HCT116 (cell line): ENCODE measurements at regions not wholly inside any gene's neighbourhood (a gene's known extent, or its start where the extent isn't known, plus 50 kb on each side); places are given as distances from the start of the nearest gene placed in this dataset.

Experiments
- ATAC-seq: fragments of 200-7000 bp; cut with Tn5 transposase; 2 replicates; pipeline ENCODE4 v1.9.1; 2020; ENCODE audit warnings: mild to moderate bottlenecking, moderate library complexity
- BruUV-seq: library from RNA; stranded (reverse); fragments of 400-500 nt; replicated peaks from 2 replicates; lab custom pipeline; 2021; lab: Mats Ljungman, UMichigan
- CTCF ChIA-PET: fragments of 300-600 bp; sonication (Branson Sonifier 250); formaldehyde crosslinking; loops from one replicate; lab custom pipeline; 2021; ENCODE audit warnings: antibody characterized with exemption; lab: Charles Lee
- POLR2A ChIA-PET: fragments of 300-600, 350-600 bp; sonication (Branson Sonifier 250); formaldehyde crosslinking; loops from one replicate; lab custom pipeline; 2021; ENCODE audit warnings: antibody characterized with exemption; lab: Charles Lee
- RAD21 ChIA-PET, 2 experiments: fragments of 300-600 bp; sonication (Branson Sonifier 250); formaldehyde crosslinking; loops; one replicate each; lab custom pipeline; 2023; ENCODE audit warnings: low total read pairs in 2 of 2; ENCODE audit not compliant: uncharacterized antibody in 2 of 2, unreplicated experiment in 2 of 2, low non-redundant PET in 1 of 2; lab: Charles Lee
- DNase-seq: peaks from one replicate; pipeline ENCODE4 v3.0.0-alpha.2; 2010; ENCODE audit warnings: low read depth, low spot score
- H2AFZ ChIP-seq: fragments of 200-600 bp; shearing (Covaris generic), sonication (generic); 2 replicates; pipeline ENCODE4 v1.6.1; 2017; ENCODE audit warnings: low read depth, mixed run types, mixed read lengths, antibody characterized with exemption, low read length; ENCODE audit not compliant: poor library complexity, severe bottlenecking
- H3K27ac ChIP-seq: 2 replicates; pipeline ENCODE4 v1.5.1; 2012; ENCODE audit warnings: low read depth, low read length
- H3K27me3 ChIP-seq: fragments of 200-600 bp; sonication (generic); 2 replicates; pipeline ENCODE4 v1.6.1; 2016; ENCODE audit warnings: mixed run types, low read length, mixed read lengths; ENCODE audit not compliant: insufficient read depth
- H3K36me3 ChIP-seq, 2 experiments: fragments of 200-500 bp in 1 of 2; fragments of 200-600 bp in 1 of 2; sonication (Bioruptor generic) in 1 of 2; sonication (generic) in 1 of 2; 2 replicates each; pipeline versions ENCODE4 v1.5.1 to v1.6.1; 2014 to 2016; ENCODE audit warnings: low read length in 2 of 2, inconsistent platforms in 1 of 2, mixed read lengths in 1 of 2, mixed run types in 1 of 2; ENCODE audit not compliant: insufficient read depth in 2 of 2, control insufficient read depth in 1 of 2
- H3K4me1 ChIP-seq, 2 experiments: fragments of 200-600 bp in 1 of 2; sonication (generic) in 1 of 2; 2 replicates each; pipeline versions ENCODE4 v1.5.1 to v1.6.1; 2012 to 2017; ENCODE audit warnings: low read length in 2 of 2, inconsistent platforms in 1 of 2, mild to moderate bottlenecking in 1 of 2, mixed read lengths in 1 of 2, mixed run types in 1 of 2, moderate library complexity in 1 of 2; ENCODE audit not compliant: insufficient read depth in 2 of 2, control insufficient read depth in 1 of 2
- H3K4me2 ChIP-seq: fragments of 200-600 bp; sonication (generic); 2 replicates; pipeline ENCODE4 v1.6.1; 2017; ENCODE audit warnings: mixed run types, low read length, mixed read lengths
- H3K4me3 ChIP-seq, 2 experiments: fragments of 200-600 bp in 1 of 2; sonication (generic) in 1 of 2; replicated peaks in 1 of 2; 2 replicates each; pipeline ENCODE4 v1.5.1; 2011 to 2016; ENCODE audit warnings: low read length in 2 of 2, control low read depth in 1 of 2, low read depth in 1 of 2, mild to moderate bottlenecking in 1 of 2, mixed read lengths in 1 of 2, mixed run types in 1 of 2
- H3K79me2 ChIP-seq: fragments of 200-600 bp; sonication (generic); 2 replicates; pipeline ENCODE4 v1.6.1; 2017; ENCODE audit warnings: mild to moderate bottlenecking, mixed run types, low read length, moderate library complexity, mixed read lengths; ENCODE audit not compliant: insufficient read depth
- H3K9ac ChIP-seq: fragments of 200-600 bp; sonication (generic); 2 replicates; pipeline ENCODE4 v1.6.1; 2016; ENCODE audit warnings: low read length, mixed read lengths
- H3K9me2 ChIP-seq: fragments of 200-600 bp; sonication (generic), shearing (Covaris generic); 2 replicates; pipeline ENCODE4 v1.6.1; 2017; ENCODE audit warnings: mixed run types, mild to moderate bottlenecking, moderate library complexity; ENCODE audit not compliant: insufficient read depth
- H3K9me3 ChIP-seq, 2 experiments: fragments of 200-500 bp in 1 of 2; fragments of 200-600 bp in 1 of 2; sonication (Bioruptor generic) in 1 of 2; sonication (generic) in 1 of 2; 2 replicates each; pipeline ENCODE4 v1.6.1; 2014 to 2017; ENCODE audit warnings: low read length in 2 of 2, mixed read lengths in 2 of 2, inconsistent platforms in 1 of 2, low read depth in 1 of 2, mild to moderate bottlenecking in 1 of 2, mixed run types in 1 of 2, moderate library complexity in 1 of 2; ENCODE audit not compliant: control insufficient read depth in 1 of 2, insufficient read depth in 1 of 2
- H4K20me1 ChIP-seq: fragments of 200-600 bp; sonication (generic), shearing (Covaris generic); 2 replicates; pipeline ENCODE4 v1.6.1; 2017; ENCODE audit warnings: mixed run types, mild to moderate bottlenecking, moderate library complexity; ENCODE audit not compliant: insufficient read depth
- CBX3 ChIP-seq: IDR thresholded peaks from 2 replicates; pipeline ENCODE4 v1.6.1; 2012; ENCODE audit warnings: low read depth
- MAX ChIP-seq: IDR thresholded peaks from 2 replicates; pipeline ENCODE4 v1.6.1; 2012
- SP1 ChIP-seq: IDR thresholded peaks from 2 replicates; pipeline ENCODE4 v1.6.1; 2012; ENCODE audit warnings: low read depth
- SRF ChIP-seq: IDR thresholded peaks from 2 replicates; pipeline ENCODE4 v1.6.1; 2012; ENCODE audit warnings: low read depth
- ZFX ChIP-seq: fragments of 450-650 bp; IDR thresholded peaks from 2 replicates; pipeline ENCODE4 v1.6.1; 2017
- intact Hi-C: fragments of 100-400 bp; cut with micrococcal nuclease; formaldehyde crosslinking; loops from 2 replicates; pipeline ENCODE4 v1.10.0; 2022
- TF ChIP-seq, protein P1 (sequence below): IDR thresholded peaks from 2 replicates; pipeline ENCODE4 v1.6.1; 2012; ENCODE audit warnings: low read depth
- TF ChIP-seq, protein P2 (sequence below), 3 experiments: fragments of 200-600 bp in 1 of 3; sonication (generic) in 1 of 3; IDR thresholded peaks in 2 of 3; conservative IDR thresholded peaks in 1 of 3; 2 replicates each; pipeline ENCODE4 v1.5.1; 2012 to 2017; ENCODE audit warnings: low read depth in 2 of 3, low read length in 2 of 3, antibody characterized with exemption in 1 of 3, borderline replicate concordance in 1 of 3, control low read depth in 1 of 3, mild to moderate bottlenecking in 1 of 3, mixed read lengths in 1 of 3, mixed run types in 1 of 3, moderate library complexity in 1 of 3; ENCODE audit not compliant: insufficient read depth in 1 of 3

DNA sequence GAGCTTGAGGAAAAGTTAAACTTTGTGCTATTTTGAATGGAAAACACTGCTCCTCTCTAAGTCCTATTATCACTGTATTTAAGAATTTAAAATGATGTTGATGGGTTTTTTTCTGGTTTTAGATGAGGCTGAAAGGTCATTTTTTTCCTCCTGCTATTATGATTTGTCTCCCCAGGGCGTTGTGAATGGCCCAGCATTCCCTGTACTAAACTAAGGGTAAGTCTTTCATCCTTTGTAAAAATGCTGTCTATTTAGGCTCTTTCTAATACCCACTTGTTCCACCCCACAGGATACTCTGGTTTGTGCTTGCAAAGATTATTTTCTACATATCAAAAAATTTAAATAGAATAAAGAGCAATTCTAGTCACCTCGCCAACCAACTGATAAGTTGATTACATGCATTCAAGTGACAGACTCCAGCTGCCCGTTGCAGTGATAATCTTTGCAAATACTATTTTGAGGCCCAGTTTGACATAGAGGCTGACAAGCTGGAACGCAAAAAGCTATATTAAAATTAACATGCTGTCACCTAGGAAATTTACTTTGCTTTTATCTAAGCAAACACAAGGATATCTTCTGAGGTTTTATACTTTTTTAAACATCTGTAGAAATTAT is 222.3 kb upstream of the TMEM229A start (continued):
- TF ChIP-seq, protein P1, sequence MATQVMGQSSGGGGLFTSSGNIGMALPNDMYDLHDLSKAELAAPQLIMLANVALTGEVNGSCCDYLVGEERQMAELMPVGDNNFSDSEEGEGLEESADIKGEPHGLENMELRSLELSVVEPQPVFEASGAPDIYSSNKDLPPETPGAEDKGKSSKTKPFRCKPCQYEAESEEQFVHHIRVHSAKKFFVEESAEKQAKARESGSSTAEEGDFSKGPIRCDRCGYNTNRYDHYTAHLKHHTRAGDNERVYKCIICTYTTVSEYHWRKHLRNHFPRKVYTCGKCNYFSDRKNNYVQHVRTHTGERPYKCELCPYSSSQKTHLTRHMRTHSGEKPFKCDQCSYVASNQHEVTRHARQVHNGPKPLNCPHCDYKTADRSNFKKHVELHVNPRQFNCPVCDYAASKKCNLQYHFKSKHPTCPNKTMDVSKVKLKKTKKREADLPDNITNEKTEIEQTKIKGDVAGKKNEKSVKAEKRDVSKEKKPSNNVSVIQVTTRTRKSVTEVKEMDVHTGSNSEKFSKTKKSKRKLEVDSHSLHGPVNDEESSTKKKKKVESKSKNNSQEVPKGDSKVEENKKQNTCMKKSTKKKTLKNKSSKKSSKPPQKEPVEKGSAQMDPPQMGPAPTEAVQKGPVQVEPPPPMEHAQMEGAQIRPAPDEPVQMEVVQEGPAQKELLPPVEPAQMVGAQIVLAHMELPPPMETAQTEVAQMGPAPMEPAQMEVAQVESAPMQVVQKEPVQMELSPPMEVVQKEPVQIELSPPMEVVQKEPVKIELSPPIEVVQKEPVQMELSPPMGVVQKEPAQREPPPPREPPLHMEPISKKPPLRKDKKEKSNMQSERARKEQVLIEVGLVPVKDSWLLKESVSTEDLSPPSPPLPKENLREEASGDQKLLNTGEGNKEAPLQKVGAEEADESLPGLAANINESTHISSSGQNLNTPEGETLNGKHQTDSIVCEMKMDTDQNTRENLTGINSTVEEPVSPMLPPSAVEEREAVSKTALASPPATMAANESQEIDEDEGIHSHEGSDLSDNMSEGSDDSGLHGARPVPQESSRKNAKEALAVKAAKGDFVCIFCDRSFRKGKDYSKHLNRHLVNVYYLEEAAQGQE = no peak

- H3K4me2 ChIP-seq = no peak overlapping the region
- RAD21 ChIA-PET = no interaction called here
- TF ChIP-seq ZFX (no peak), SRF (no peak), SP1 (no peak), CBX3 (no peak), MAX (no peak)
- TF ChIP-seq, protein P2, sequence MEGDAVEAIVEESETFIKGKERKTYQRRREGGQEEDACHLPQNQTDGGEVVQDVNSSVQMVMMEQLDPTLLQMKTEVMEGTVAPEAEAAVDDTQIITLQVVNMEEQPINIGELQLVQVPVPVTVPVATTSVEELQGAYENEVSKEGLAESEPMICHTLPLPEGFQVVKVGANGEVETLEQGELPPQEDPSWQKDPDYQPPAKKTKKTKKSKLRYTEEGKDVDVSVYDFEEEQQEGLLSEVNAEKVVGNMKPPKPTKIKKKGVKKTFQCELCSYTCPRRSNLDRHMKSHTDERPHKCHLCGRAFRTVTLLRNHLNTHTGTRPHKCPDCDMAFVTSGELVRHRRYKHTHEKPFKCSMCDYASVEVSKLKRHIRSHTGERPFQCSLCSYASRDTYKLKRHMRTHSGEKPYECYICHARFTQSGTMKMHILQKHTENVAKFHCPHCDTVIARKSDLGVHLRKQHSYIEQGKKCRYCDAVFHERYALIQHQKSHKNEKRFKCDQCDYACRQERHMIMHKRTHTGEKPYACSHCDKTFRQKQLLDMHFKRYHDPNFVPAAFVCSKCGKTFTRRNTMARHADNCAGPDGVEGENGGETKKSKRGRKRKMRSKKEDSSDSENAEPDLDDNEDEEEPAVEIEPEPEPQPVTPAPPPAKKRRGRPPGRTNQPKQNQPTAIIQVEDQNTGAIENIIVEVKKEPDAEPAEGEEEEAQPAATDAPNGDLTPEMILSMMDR (IDR thresholded peaks at IDR 0.05 in 2 of 3, conservative IDR thresholded peaks at IDR 0.05 in 1 of 3; ENCODE audit: borderline replicate concordance in 1 of 3, insufficient read depth in 1 of 3, low read depth in 2 of 3, low read length in 2 of 3) = no peak
Observed at GRCh38 chr7:124254396-124254795, 221.5 kb upstream of the TMEM229A start.

More at GRCh38 chr7:124254396-124254795, 221.5 kb upstream of the TMEM229A start:
- Histone ChIP-seq H2AFZ (no peak overlapping the region), H3K9me2 (no peaks in the 10 kb centered on the region), H3K27ac (no peak overlapping the region), H3K4me1 (no peaks in the 10 kb centered on the region), H3K9ac (no peak overlapping the region), H3K4me3 (no peak overlapping the region), H3K36me3 (no peaks in the 10 kb centered on the region), H3K79me2 (no peaks in the 10 kb centered on the region), H3K9me3 (no peaks in the 10 kb centered on the region), H3K27me3 (no peaks in the 10 kb centered on the region), H4K20me1 (no peaks in the 10 kb centered on the region)
- CTCF ChIA-PET = no interaction called here
- intact Hi-C loops = no loop called here
- BruUV-seq = no TSS peak
- no peak for DNase-seq
- POLR2A ChIA-PET = no interaction called here
- ATAC-seq = no peak
